ENCODE measurements at regions not wholly inside any gene's neighbourhood (a gene's known extent, or its start where the extent isn't known, plus 50 kb on each side); places are given as distances from the start of the nearest gene placed in this dataset.

DNA sequence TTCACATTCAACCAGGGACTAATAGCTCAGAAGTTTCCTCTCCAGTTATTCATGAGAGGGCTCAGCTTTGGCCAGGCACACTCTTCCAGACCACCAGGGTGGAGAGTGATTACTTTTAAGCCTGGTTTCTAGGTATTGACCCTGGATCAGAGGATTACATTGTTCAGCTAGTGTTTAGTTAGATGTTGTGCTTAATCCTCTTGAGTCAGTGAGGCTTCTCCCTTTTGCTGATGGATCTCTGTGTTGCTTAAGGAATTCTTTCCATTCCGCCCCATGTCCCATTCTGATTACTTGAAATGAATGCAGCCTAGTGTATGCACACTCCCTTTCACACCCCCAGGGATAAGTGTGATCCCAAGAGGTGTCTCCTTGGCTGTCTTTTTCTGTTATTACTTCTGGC is 271.7 kb upstream of the ANO5 start:
- TF ChIP-seq ESRRG (CRISPR knock-in tag; IDR thresholded peaks at IDR 0.05) (no peak), ARNTL (CRISPR knock-in tag; IDR thresholded peaks at IDR 0.05; ENCODE audit: borderline replicate concordance, low read depth) (no peak), SNAI2 (CRISPR knock-in tag; IDR thresholded peaks at IDR 0.05) (no peak), CSDC2 (CRISPR knock-in tag; IDR thresholded peaks at IDR 0.05) (no peak), CREB5 (CRISPR knock-in tag; IDR thresholded peaks at IDR 0.05; ENCODE audit: low read depth) (no peak), ZFP30 (CRISPR knock-in tag; IDR thresholded peaks at IDR 0.05) (no peak), ZC3H10 (CRISPR knock-in tag; IDR thresholded peaks at IDR 0.05) (no peak), ZNF565 (CRISPR knock-in tag; conservative IDR thresholded peaks at IDR 0.05; ENCODE audit: low read depth) (no peak), TCF4 (CRISPR knock-in tag; IDR thresholded peaks at IDR 0.05; ENCODE audit: borderline replicate concordance) (no peak), ISL1 (CRISPR knock-in tag; IDR thresholded peaks at IDR 0.05) (no peak)
- TF ChIP-seq, protein P1, sequence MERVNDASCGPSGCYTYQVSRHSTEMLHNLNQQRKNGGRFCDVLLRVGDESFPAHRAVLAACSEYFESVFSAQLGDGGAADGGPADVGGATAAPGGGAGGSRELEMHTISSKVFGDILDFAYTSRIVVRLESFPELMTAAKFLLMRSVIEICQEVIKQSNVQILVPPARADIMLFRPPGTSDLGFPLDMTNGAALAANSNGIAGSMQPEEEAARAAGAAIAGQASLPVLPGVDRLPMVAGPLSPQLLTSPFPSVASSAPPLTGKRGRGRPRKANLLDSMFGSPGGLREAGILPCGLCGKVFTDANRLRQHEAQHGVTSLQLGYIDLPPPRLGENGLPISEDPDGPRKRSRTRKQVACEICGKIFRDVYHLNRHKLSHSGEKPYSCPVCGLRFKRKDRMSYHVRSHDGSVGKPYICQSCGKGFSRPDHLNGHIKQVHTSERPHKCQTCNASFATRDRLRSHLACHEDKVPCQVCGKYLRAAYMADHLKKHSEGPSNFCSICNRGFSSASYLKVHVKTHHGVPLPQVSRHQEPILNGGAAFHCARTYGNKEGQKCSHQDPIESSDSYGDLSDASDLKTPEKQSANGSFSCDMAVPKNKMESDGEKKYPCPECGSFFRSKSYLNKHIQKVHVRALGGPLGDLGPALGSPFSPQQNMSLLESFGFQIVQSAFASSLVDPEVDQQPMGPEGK (CRISPR knock-in tag; IDR thresholded peaks at IDR 0.05; ENCODE audit: borderline replicate concordance), result no peak
